IMR-90 (cell line): ENCODE measurements at regions not wholly inside any gene's neighbourhood (a gene's known extent, or its start where the extent isn't known, plus 50 kb on each side); places are given as distances from the start of the nearest gene placed in this dataset.

ENCODE experiments used
- ATAC-seq: fragments of 200-7000 bp; cut with Tn5 transposase; 2 replicates; pipeline ENCODE4 v1.9.1; 2020; ENCODE audit warnings: low read depth, mild to moderate bottlenecking, moderate library complexity
- BruUV-seq: library from RNA; stranded (reverse); fragments of 400-500 nt; replicated peaks from 2 replicates; lab custom pipeline; 2021; lab: Mats Ljungman, UMichigan
- CTCF ChIA-PET: fragments of 300-600 bp; formaldehyde crosslinking; extraction: SDS; loops from one replicate; lab custom pipeline; 2021; ENCODE audit warnings: antibody characterized with exemption; lab: Yijun Ruan, JAX
- POLR2A ChIA-PET: fragments of 300-600 bp; sonication (Branson Sonifier 250); formaldehyde crosslinking; loops from one replicate; lab custom pipeline; 2022; ENCODE audit warnings: antibody characterized with exemption; ENCODE audit not compliant: unreplicated experiment; lab: Charles Lee
- DNase-seq: peaks from one replicate; pipeline ENCODE4 v3.0.0; 2013
- H2AFZ ChIP-seq: replicated peaks from 2 replicates; pipeline ENCODE3; 2013; ENCODE audit warnings: low read length, mild to moderate bottlenecking; ENCODE audit not compliant: poor library complexity
- H2AK5ac ChIP-seq: 2 replicates; pipeline ENCODE4 v1.6.1; 2013; ENCODE audit warnings: low read depth, low read length, inconsistent platforms
- H2AK9ac ChIP-seq: replicated peaks from 2 replicates; pipeline ENCODE3; 2013; ENCODE audit warnings: mild to moderate bottlenecking, low read depth, low read length, moderate library complexity; ENCODE audit not compliant: poor library complexity
- H2BK120ac ChIP-seq: 2 replicates; pipeline ENCODE4 v1.6.1; 2013; ENCODE audit warnings: low read depth, low read length, inconsistent platforms
- H2BK15ac ChIP-seq: 3 replicates; pipeline ENCODE4 v1.6.1; 2013; ENCODE audit warnings: low read depth, low read length, inconsistent platforms
- H2BK20ac ChIP-seq: 2 replicates; pipeline ENCODE4 v1.6.1; 2013; ENCODE audit warnings: low read depth, mild to moderate bottlenecking, inconsistent platforms, low read length, moderate library complexity
- H2BK5ac ChIP-seq: 2 replicates; pipeline ENCODE4 v1.6.1; 2013; ENCODE audit warnings: mild to moderate bottlenecking, low read depth, low read length, inconsistent platforms; ENCODE audit not compliant: poor library complexity, severe bottlenecking
- H3K14ac ChIP-seq: replicated peaks from 2 replicates; pipeline ENCODE4 v1.6.1; 2013; ENCODE audit warnings: low read depth, low read length, inconsistent platforms
- H3K18ac ChIP-seq: 2 replicates; pipeline ENCODE4 v1.6.1; 2013; ENCODE audit warnings: low read depth, low read length, control low read depth
- H3K23ac ChIP-seq: 2 replicates; pipeline ENCODE4 v1.6.1; 2013; ENCODE audit warnings: low read depth, low read length, inconsistent platforms
- H3K27ac ChIP-seq: 2 replicates; pipeline ENCODE4 v1.5.1; 2013; ENCODE audit warnings: mild to moderate bottlenecking, control low read depth, low read length; ENCODE audit not compliant: insufficient read depth
- H3K27me3 ChIP-seq: 2 replicates; pipeline ENCODE4 v1.6.1; 2013; ENCODE audit warnings: low read length; ENCODE audit not compliant: control insufficient read depth, insufficient read depth
- H3K36me3 ChIP-seq: 2 replicates; pipeline ENCODE4 v1.6.1; 2013; ENCODE audit warnings: low read length, mixed read lengths; ENCODE audit not compliant: control insufficient read depth, insufficient read depth
- H3K4ac ChIP-seq: 2 replicates; pipeline ENCODE4 v1.6.1; 2013; ENCODE audit warnings: low read depth, low read length, inconsistent platforms
- H3K4me1 ChIP-seq: 2 replicates; pipeline ENCODE4 v1.6.1; 2013; ENCODE audit warnings: low read length, mixed read lengths; ENCODE audit not compliant: control insufficient read depth, insufficient read depth
- H3K4me2 ChIP-seq: 2 replicates; pipeline ENCODE4 v1.6.1; 2013; ENCODE audit warnings: low read depth, mild to moderate bottlenecking, control low read depth, low read length, moderate library complexity
- H3K4me3 ChIP-seq: 2 replicates; pipeline ENCODE4 v1.5.1; 2013; ENCODE audit warnings: low read depth, mild to moderate bottlenecking, control low read depth, low read length, moderate library complexity; ENCODE audit not compliant: insufficient read depth
- H3K56ac ChIP-seq: 2 replicates; pipeline ENCODE4 v1.6.1; 2013; ENCODE audit warnings: low read length, inconsistent platforms; ENCODE audit not compliant: insufficient read depth; ENCODE audit errors: extremely low read depth
- H3K79me1 ChIP-seq, 2 experiments: 2 replicates each; pipeline ENCODE4 v1.6.1; 2013; ENCODE audit warnings: low read length in 2 of 2, inconsistent platforms in 1 of 2, low read depth in 1 of 2
- H3K9ac ChIP-seq: 2 replicates; pipeline ENCODE4 v1.6.1; 2013; ENCODE audit warnings: low read depth, low read length, control low read depth
- H3K9me1 ChIP-seq: 2 replicates; pipeline ENCODE4 v1.6.1; 2013; ENCODE audit warnings: low read length, inconsistent platforms; ENCODE audit not compliant: insufficient read depth
- H3K9me3 ChIP-seq: 2 replicates; pipeline ENCODE4 v1.6.1; 2013; ENCODE audit warnings: low read length; ENCODE audit not compliant: control insufficient read depth, insufficient read depth
- H4K20me1 ChIP-seq: 2 replicates; pipeline ENCODE4 v1.6.1; 2013; ENCODE audit warnings: low read length, inconsistent platforms; ENCODE audit not compliant: insufficient read depth
- H4K5ac ChIP-seq: 2 replicates; pipeline ENCODE4 v1.6.1; 2013; ENCODE audit warnings: mild to moderate bottlenecking, low read depth, low read length, control low read depth
- H4K8ac ChIP-seq, 2 experiments: 2 replicates each; pipeline ENCODE4 v1.6.1; 2013; ENCODE audit warnings: low read depth in 2 of 2, low read length in 2 of 2, control low read depth in 1 of 2, inconsistent platforms in 1 of 2
- H4K91ac ChIP-seq: 2 replicates; pipeline ENCODE4 v1.6.1; 2013; ENCODE audit warnings: low read depth, low read length, inconsistent platforms; ENCODE audit not compliant: insufficient read depth
- BHLHE40 ChIP-seq: fragments of 150-350 bp; IDR thresholded peaks from 2 replicates; pipeline ENCODE4 v1.6.1; 2016; ENCODE audit warnings: mild to moderate bottlenecking, low read depth, low read length
- CEBPB ChIP-seq: IDR thresholded peaks from 2 replicates; pipeline ENCODE4 v1.6.1; 2012; ENCODE audit warnings: low read depth, low read length, improper control_type of control experiment
- CHD1 ChIP-seq: IDR thresholded peaks from 2 replicates; pipeline ENCODE4 v1.6.1; 2012; ENCODE audit warnings: low read depth, low read length, improper control_type of control experiment
- CTCF ChIP-seq: conservative IDR thresholded peaks from 2 replicates; pipeline ENCODE4 v1.5.1; 2012; ENCODE audit warnings: mild to moderate bottlenecking, low read depth, low read length, improper control_type of control experiment
- ELK1 ChIP-seq: fragments of 150-350 bp; IDR thresholded peaks from 2 replicates; pipeline ENCODE4 v1.6.1; 2016; ENCODE audit warnings: low read depth, mild to moderate bottlenecking, low read length, moderate library complexity, borderline replicate concordance
- FOS ChIP-seq: fragments of 150-350 bp; IDR thresholded peaks from 2 replicates; pipeline ENCODE4 v1.6.1; 2016; ENCODE audit warnings: low read depth, low read length
- MAFK ChIP-seq: IDR thresholded peaks from 2 replicates; pipeline ENCODE4 v1.6.1; 2012; ENCODE audit warnings: low read depth, low read length, improper control_type of control experiment
- MAZ ChIP-seq: IDR thresholded peaks from 2 replicates; pipeline ENCODE4 v1.6.1; 2012; ENCODE audit warnings: low read depth, mild to moderate bottlenecking, low read length, improper control_type of control experiment, moderate library complexity, borderline replicate concordance
- MXI1 ChIP-seq: IDR thresholded peaks from 2 replicates; pipeline ENCODE4 v1.6.1; 2012; ENCODE audit warnings: low read depth, mild to moderate bottlenecking, low read length, moderate library complexity, borderline replicate concordance
- NFE2L2 ChIP-seq: fragments of 150-350 bp; IDR thresholded peaks from 2 replicates; pipeline ENCODE4 v1.6.1; 2016; ENCODE audit warnings: low read depth, mild to moderate bottlenecking, low read length
- POLR2A ChIP-seq: IDR thresholded peaks from 2 replicates; pipeline ENCODE4 v1.6.1; 2012; ENCODE audit warnings: mild to moderate bottlenecking, low read depth, low read length
- RAD21 ChIP-seq: IDR thresholded peaks from 2 replicates; pipeline ENCODE4 v1.6.1; 2012; ENCODE audit warnings: low read length, improper control_type of control experiment
- RCOR1 ChIP-seq: IDR thresholded peaks from 2 replicates; pipeline ENCODE4 v1.6.1; 2012; ENCODE audit warnings: mild to moderate bottlenecking, low read length, improper control_type of control experiment; ENCODE audit not compliant: insufficient replicate concordance
- RFX5 ChIP-seq: IDR thresholded peaks from 2 replicates; pipeline ENCODE4 v1.8.0; 2012; ENCODE audit warnings: low read depth, mild to moderate bottlenecking, low read length, moderate library complexity
- SMC3 ChIP-seq: fragments of 150-350 bp; IDR thresholded peaks from 2 replicates; pipeline ENCODE4 v1.6.1; 2016; ENCODE audit warnings: low read depth, mild to moderate bottlenecking, antibody characterized with exemption, low read length, moderate library complexity
- USF2 ChIP-seq: fragments of 150-350 bp; IDR thresholded peaks from 2 replicates; pipeline ENCODE4 v1.6.1; 2017; ENCODE audit warnings: mild to moderate bottlenecking, antibody characterized with exemption, low read length, low read depth
- WGBS, 2 experiments: methylation state at CpG; one replicate each; pipeline versions ENCODE4 v1.1.5 to v1.1.7; 2013; ENCODE audit warnings: missing lambda C conversion rate in 2 of 2; ENCODE audit not compliant: insufficient read length in 1 of 2; ENCODE audit errors: extremely low coverage in 2 of 2; 5-methylcytosine and 5-hydroxymethylcytosine counted together
- dilution Hi-C: fragments of 300-500 bp; cut with HindIII; formaldehyde crosslinking; loops from one replicate; pipeline ENCODE4 v1.14.3; 2018; ENCODE audit warnings: low sequenced_read_pairs; ENCODE audit not compliant: unreplicated experiment
- in situ Hi-C: fragments of 300-500 bp; cut with MboI; formaldehyde crosslinking; loops from 3 replicates; pipeline ENCODE4 v1.14.3; 2019; ENCODE audit warnings: low sequenced_read_pairs, inconsistent platforms, mixed read lengths
- intact Hi-C: fragments of 100-400 bp; cut with micrococcal nuclease; formaldehyde crosslinking; loops from 2 replicates; pipeline ENCODE4 v1.10.0; 2022

DNA sequence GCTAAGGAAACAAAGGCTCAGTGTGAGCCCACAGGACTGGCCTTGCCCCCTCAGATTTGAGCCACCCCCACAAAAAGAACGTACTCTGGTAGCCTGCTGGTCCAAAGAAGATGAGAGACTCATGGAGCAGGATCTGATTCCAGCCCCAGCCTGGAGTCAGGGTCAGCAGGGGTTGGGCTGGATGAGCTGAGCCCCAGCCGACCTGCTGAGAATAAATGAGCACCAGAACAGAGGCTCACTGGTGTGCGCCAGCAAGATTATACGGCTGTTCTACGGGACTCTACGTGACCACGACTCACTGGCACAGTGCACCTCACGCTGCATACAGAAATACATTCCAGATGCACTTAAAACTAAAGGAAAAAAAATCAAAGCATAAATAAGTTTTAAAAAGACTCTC is 186.0 kb upstream of the RPL38 start:
- TF ChIP-seq USF2 (no peak), MXI1 (no peak), RFX5 (no peak), MAFK (no peak), POLR2A (no peak), ELK1 (no peak), SMC3 (no peak), FOS (no peak), CEBPB (no peak), NFE2L2 (no peak), CTCF (no peak), RCOR1 (no peak), CHD1 (no peak), BHLHE40 (no peak), RAD21 (no peak), MAZ (no peak)
- ChIA-PET POLR2A (no interaction called here), CTCF (no interaction called here)
- dilution Hi-C loops (no loop called here), intact Hi-C loops (no loop called here), in situ Hi-C loops (no loop called here)
- ATAC-seq (no peak), DNase-seq (no peak)
- H2AFZ ChIP-seq = no peak overlapping the region
- no peaks in the 10 kb centered on the region for H3K27me3 ChIP-seq
- H3K4me2 ChIP-seq = no peak overlapping the region
- no peak overlapping the region for H4K5ac ChIP-seq
- no peak overlapping the region for H2BK120ac ChIP-seq
- no peak overlapping the region for H3K14ac ChIP-seq
- no peak overlapping the region for H2BK20ac ChIP-seq
- H2AK9ac ChIP-seq = no peak overlapping the region
- no peak overlapping the region for H4K91ac ChIP-seq
- peaks cover 19% of the 10 kb centered on the region for H3K9me3 ChIP-seq
- H2BK15ac ChIP-seq = no peak overlapping the region
- no peak overlapping the region for H3K4me3 ChIP-seq
- H3K27ac ChIP-seq = no peak overlapping the region
- no peak overlapping the region for H3K9ac ChIP-seq
- H2AK5ac ChIP-seq = no peak overlapping the region
- no TSS peak for BruUV-seq
- H3K4ac ChIP-seq = no peak overlapping the region
- no peak overlapping the region for H3K18ac ChIP-seq
- H3K79me1 ChIP-seq = no peaks in the 10 kb centered on the region
- no peaks in the 10 kb centered on the region for H4K20me1 ChIP-seq
- no peak overlapping the region for H2BK5ac ChIP-seq
- no peak overlapping the region for H3K23ac ChIP-seq
- WGBS, 2 experiments = no CpG with 5 or more reads among the region's 8 CpGs
- no peak overlapping the region for H4K8ac ChIP-seq
- H3K36me3 ChIP-seq = no peaks in the 10 kb centered on the region
- H3K56ac ChIP-seq = no peak overlapping the region
- no peaks in the 10 kb centered on the region for H3K9me1 ChIP-seq
- no peaks in the 10 kb centered on the region for H3K4me1 ChIP-seq
